RWPE1 (cell line): ENCODE measurements at regions not wholly inside any gene's neighbourhood (a gene's known extent, or its start where the extent isn't known, plus 50 kb on each side); places are given as distances from the start of the nearest gene placed in this dataset.
"Not testable (repeated sequence)": the region's sequence is repeated elsewhere in the genome, so short reads cannot be mapped to it uniquely, and the experiment has no call there.

ENCODE experiments used
- CTCF ChIA-PET: fragments of 350-600 bp; sonication (Branson Sonifier 250); formaldehyde crosslinking; extraction: SDS; loops from one replicate; lab custom pipeline; 2021; lab: Yijun Ruan, JAX
- POLR2A ChIA-PET: fragments of 400-600 bp; formaldehyde crosslinking; extraction: SDS; loops from one replicate; lab custom pipeline; 2020; ENCODE audit warnings: antibody characterized with exemption; ENCODE audit not compliant: low non-redundant PET; lab: Yijun Ruan, JAX
- DNase-seq: peaks from one replicate; pipeline ENCODE4 v3.0.0; 2012; ENCODE audit warnings: low spot score
- H3K27ac ChIP-seq: fragments of 450-650 bp; 2 replicates; pipeline ENCODE4 v1.5.1; 2017
- CTCF ChIP-seq: fragments of 450-650 bp; conservative IDR thresholded peaks from 2 replicates; pipeline ENCODE4 v1.5.1; 2017; ENCODE audit warnings: low read depth, mild to moderate bottlenecking

- no peak for TF ChIP-seq CTCF
- DNase-seq = no peak
- CTCF ChIA-PET = no interaction called here
- no peak overlapping the region for H3K27ac ChIP-seq
- POLR2A ChIA-PET = no interaction called here
Observed at GRCh38 chr15:35254062-35254461, 169.0 kb upstream of the NANOGP8 start.

- no peak for DNase-seq
- ChIA-PET POLR2A (no interaction called here), CTCF (interaction anchor here (0.6 kb wide), 1 partner anchor 235 kb away, joined by 3 read pairs; no protein-coding TSS in a partner anchor)
- H3K27ac ChIP-seq = no peak overlapping the region
- TF ChIP-seq CTCF = no peak
Observed at GRCh38 chr15:35252351-35252865, 167.3 kb upstream of the NANOGP8 start.

DNA sequence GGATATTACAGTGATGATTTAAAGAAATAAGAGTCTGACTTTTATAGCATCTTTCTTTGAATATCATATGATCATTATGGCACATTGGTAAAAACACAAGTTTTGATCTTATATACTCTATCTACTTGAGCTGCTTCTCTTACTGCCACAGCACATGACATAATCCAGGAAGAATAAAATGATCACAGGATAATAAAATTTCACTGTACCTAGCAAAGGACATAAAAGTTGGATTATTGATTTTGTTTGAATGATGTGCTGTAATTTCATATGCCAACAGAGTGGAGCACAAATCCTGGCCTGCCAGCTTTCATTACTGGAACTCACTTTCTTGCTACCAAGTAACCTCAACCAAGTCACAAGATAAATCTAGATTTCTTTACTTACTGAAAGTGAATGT, 162.1 kb upstream of the NANOGP8 start:
- CTCF ChIA-PET = interaction anchor here (0.6 kb wide), 1 partner anchor 12 kb away, joined by 3 read pairs; no protein-coding TSS in a partner anchor
- no peak overlapping the region for H3K27ac ChIP-seq
- no peak for TF ChIP-seq CTCF
- no peak for DNase-seq
- POLR2A ChIA-PET = no interaction called here

DNA sequence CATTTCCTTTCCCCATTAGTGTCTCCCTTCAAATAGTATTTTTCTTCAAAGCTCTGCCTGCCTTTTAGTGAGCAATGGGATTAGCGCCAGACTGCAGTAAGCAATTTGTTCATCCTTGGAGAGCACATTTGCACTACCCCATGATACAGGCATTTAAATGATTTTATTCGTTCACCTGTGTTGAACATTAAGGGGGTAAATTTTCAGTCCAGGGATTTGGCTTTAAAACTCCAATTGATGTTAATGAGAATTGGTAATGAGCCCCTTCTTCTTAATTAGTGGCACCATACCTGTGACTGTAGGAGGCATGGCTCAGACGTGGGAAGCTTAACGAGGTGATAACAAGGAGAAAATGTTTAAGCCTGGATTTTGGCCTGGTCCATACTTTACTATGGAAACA, 161.4 kb upstream of the NANOGP8 start:
- TF ChIP-seq CTCF = no peak
- no peak overlapping the region for H3K27ac ChIP-seq
- CTCF ChIA-PET = interaction anchor here (0.6 kb wide), 1 partner anchor 11 kb away, joined by 3 read pairs; no protein-coding TSS in a partner anchor
- no peak for DNase-seq
- POLR2A ChIA-PET = no interaction called here

- DNase-seq, CTCF ChIA-PET, POLR2A ChIA-PET, H3K27ac ChIP-seq: not testable (repeated sequence)
Observed at GRCh38 chr15:35245681-35246080, 160.6 kb upstream of the NANOGP8 start.

DNA sequence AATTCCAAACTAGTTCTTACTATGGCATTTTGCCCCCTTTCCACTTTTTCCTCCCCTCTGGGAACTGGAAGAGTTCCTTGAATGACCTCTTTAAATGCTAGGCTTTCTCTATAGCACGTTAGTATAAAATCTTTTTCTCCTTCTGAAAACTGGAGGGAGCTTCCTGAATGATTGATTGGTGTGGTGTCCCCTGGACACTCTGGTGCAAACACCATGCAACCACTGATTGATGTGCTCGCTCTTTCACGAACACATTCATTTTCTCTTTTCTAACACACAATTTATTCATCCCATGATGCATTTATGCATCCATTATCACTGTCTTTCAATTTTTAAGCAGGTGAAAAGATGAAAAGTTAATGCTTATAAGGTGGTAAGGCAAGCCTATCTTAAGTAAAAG, 159.1 kb upstream of the NANOGP8 start:
- CTCF ChIA-PET = no interaction called here
- POLR2A ChIA-PET = no interaction called here
- DNase-seq = no peak
- TF ChIP-seq CTCF = no peak
- H3K27ac ChIP-seq = no peak overlapping the region

DNA sequence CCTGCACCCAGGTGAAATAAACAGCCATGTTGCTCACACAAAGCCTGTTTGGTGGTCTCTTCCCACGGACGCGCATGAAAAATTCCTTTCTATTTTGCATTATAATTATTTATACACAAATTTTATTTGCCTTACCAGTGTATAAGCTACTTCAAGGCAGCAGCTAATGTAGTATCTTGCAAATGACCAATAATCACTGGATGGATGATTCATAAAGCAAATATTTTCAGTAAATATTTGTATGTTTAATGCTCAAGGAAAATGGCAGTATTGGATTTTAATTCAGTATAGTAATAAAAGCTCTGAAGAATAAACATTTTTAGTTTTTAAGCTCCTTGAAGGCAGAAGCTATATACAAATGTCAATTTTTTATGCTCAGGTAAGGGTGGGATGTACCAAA, 158.7 kb upstream of the NANOGP8 start:
- ChIA-PET CTCF (interaction anchor here (0.6 kb wide), 1 partner anchor 104 kb away, joined by 3 read pairs; no protein-coding TSS in a partner anchor), POLR2A (no interaction called here)
- no peak for TF ChIP-seq CTCF
- H3K27ac ChIP-seq = no peak overlapping the region
- DNase-seq = no peak

- POLR2A ChIA-PET, CTCF ChIA-PET, H3K27ac ChIP-seq, DNase-seq: not testable (repeated sequence)
Observed at GRCh38 chr15:35239693-35240092, 154.6 kb upstream of the NANOGP8 start.

GRCh38 chr15:35238448-35238847, 153.4 kb upstream of the NANOGP8 start:
- H3K27ac ChIP-seq, CTCF ChIA-PET, POLR2A ChIA-PET, DNase-seq: not testable (repeated sequence)
